NCI-H748 (cell line): ENCODE measurements at regions not wholly inside any gene's neighbourhood (a gene's known extent, or its start where the extent isn't known, plus 50 kb on each side); places are given as distances from the start of the nearest gene placed in this dataset.
"Not testable (repeated sequence)": the region's sequence is repeated elsewhere in the genome, so short reads cannot be mapped to it uniquely, and the experiment has no call there.

Source experiments
- DNase-seq: peaks from one replicate; lab custom pipeline; 2025; ENCODE audit not compliant: unreplicated experiment; lab: John Stamatoyannopoulos, UW

DNA sequence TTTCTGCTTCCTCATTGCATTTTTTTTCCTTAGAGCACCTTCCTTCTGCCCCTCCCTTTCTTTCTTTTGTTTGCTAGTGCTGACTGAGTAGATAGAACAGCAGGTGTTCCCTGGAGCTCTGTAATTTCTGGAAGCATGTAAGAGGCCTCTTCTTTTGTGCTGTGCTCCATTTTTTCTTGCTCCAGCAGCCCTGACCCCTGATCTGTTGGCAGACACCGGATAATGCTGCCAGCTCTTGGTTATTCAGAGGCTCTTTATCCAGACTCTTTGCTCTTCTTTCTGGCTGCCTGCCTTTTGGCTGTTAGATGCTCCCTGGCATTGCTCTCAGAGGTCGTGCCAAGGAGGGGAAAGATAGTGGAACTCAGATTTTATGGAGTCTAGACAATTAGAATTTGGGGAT lies 104.4 kb upstream of the RBMS3 start:
- peak; percentile 74 for DNase-seq

DNA sequence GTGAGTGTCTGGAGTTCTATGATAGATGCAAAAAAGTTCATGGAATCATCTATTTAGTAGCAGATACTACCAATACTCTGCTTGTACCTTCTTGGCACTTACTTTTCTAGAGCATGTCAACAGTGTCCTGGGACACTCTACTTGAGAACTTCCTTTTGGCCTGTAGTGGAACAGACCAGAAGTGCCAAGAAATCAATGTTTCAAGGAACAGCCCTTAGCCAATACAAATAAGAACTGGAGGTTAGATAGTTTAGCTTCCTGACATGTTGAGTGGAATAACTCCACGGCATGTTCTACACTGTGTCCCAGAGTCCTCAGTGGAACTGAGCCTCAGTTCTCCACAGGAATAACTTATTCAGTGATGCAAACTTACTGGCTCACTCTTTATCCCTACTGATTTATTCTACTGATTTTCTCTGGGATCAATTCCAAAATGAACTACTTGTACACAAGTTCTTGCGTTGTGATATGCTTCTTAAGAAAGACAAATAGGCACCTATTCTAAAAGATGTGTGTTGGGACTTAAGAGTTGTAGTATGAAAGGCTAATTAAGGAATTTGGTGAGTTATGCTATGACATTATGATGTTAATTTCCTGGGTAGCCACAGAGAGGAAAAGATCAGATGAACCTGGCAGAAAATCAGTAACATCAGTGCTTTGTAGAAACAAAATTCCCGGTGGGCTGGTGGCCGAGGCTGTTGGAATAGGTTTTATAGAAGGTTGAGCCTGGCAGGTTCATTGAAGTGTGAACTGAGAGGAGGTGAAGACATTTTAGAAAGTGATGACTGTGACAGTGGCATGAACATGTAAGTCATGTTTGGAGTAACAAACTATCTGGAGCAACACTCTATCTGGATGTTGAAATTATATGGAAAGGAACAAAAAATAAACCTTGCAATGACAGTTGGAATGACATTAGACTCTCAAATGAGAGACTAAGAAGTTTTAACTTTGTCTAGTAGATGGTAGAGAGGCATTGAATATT lies 101.8 kb upstream of the RBMS3 start:
- DNase-seq: no peak

DNA sequence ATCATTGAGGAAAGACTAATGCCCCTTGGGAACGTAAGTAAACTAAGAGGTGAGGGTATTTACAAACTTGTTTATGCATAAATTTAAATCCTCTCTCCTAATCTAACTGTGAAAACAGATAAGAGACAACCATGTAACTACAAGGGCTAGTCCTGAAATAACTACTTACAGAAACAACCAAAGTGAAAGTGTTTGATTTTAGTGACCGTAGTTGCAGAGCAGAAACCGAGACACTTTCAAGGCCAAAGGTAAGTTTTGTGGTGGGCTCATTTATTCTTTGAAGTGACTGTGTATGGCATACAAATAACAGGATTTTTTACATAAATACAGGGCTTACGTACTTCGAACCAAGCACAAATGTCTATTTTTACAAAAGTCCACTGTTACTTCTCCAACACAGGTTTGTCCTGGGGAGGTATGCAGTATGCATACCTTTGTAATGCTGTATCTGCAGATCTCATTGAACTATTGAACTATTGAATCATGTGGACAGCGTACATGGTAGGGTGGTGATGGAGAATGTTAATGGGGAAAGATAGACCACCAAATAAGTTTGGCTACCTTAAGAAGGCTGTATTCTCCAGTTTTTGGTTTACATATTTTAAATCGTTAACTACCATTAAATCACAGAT lies 99.6 kb upstream of the RBMS3 start:
- DNase-seq: no peak

DNA sequence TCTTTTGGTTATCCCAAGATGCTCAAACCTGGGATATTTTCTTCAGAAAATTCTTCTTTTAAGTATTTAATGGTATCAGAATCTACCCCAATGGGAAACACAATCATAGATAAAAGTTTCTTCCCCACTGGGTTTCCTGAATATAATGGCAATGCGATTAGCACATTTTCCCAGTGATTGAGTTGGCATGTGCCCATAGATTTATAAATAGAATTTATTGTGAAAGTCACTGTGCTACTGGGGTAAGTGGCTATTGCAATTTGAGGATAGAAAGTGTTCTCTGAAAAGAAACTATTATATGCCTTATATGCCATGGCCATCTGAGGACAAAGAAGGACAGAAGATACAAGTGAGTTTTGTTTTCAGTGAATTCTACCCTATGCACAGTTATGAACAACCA lies 99.0 kb upstream of the RBMS3 start:
- DNase-seq: no peak

DNA sequence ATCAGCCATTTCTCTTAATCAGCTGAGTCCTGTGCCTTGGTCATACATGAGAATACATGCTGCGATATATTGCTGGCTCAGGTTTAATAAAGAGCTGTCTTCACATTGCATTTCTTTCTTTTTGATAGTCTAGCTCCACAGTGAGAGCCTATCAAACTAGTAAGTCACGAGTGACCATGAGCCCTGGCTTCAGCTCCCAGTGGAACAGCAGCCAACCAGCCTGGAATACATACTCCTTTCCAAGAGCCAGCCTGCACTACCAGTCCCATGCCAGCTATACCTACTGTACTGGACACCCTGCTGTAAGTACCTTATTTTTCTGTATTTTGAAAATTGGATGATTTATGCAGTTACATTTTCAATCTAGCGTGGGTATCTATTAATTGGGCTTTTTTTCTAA lies 98.0 kb upstream of the RBMS3 start:
- not testable (repeated sequence) for DNase-seq

DNA sequence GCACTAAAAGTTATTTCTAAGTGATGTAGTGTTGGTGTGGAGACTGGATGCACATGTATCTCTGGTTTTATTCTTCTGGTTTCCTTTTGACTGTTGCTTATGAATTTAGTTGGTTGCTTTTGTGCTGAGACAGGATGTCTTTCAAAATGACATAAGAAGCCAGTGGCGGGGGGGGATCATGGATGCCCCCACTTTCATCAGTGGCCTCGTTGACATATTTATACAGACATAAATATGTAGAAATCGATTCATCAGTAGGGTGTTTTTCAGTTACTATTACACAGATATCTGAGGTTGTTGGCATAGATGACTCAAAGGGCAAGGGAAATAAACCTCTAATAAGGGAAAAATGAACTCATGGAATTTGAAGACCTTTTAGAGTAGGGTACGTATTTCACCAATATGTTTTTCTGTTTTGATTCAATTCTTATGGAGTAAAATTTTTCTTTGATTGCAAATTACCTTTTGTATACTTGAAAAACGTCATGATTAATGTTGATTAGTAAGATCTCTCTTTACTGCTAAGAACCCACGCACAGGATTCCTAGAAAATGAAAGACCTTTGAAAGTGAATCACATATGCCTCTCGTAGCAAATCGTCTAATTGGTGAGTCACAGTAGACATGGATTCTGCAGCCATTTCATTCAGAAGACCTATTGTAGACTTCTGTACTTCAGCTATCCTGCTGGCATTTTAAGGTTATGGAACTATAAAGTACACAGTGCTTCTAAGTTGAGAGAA lies 97.4 kb upstream of the RBMS3 start:
- no peak for DNase-seq

DNA sequence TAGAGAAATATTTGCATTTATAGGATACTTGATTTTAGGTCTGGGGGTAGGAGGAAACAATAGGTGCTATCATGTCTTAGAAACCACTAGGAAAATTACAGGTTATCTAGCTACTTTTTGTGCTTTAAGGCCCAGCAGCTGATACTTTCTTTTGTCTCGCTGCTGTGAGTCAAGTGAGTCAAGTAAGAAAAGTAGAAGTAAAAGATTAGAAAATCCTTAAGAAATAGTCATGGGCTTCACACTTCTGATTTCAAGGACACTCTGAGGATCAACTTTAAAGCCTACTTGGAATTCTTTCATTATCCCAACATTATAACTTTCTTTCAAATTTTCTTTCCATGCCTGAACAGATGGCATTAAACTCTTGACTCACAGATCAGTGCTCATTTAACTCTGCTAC lies 95.2 kb upstream of the RBMS3 start:
- no peak for DNase-seq

DNA sequence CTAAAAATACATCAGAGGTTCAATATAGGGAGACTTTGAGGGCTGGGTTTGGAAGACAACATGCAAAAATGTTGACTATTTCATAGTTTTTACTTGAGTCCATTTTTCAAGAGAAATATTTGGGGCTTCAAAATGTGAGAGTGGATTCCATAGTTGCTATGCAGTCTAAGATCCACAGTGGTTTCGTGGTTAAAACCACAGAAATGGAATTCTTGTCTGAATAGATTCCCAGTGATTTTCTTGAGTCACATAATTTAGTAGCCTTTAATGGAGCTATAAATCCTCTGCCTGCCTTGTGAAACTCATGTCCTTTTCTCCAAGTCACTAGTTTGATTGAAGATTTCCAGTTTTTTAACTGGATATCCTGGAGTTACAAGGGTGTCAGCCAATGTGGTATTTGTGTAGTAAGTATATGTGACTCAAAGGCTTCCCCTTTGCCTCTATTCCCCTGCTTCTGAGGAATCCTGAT lies 94.7 kb upstream of the RBMS3 start:
- DNase-seq: no peak

DNA sequence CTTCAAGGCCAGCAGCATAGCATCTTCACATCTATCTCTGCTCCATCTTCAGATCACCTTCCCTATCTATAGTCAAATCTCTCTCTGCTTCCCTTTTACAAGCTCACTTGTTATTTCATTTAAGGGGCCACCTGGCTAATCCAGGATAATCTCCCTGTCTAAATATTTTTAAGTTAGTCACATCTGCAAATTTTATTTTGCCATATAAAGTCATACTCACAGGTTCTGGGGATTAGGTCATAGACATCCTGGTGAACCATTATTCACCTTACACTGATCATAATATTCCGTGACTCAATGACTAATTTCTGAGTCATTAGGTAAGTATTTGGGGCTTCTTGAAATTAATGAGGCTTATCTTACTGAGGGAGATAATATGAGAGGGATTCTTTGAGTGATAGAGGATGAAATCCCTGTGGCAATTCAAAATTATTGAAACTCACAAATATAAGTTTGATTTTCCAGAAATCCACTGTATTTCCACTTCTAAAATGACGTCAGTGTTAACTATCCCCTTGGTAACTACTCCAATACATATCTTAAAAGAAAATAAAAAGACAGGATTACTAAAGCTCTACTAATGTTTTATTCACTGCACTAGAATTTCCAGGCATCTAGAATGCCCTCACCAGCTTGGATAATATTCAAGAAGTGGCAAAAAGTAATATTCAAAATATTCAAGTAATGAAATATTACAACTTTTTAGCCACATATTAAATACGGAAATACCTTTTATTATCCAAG lies 93.7 kb upstream of the RBMS3 start:
- no peak for DNase-seq

DNA sequence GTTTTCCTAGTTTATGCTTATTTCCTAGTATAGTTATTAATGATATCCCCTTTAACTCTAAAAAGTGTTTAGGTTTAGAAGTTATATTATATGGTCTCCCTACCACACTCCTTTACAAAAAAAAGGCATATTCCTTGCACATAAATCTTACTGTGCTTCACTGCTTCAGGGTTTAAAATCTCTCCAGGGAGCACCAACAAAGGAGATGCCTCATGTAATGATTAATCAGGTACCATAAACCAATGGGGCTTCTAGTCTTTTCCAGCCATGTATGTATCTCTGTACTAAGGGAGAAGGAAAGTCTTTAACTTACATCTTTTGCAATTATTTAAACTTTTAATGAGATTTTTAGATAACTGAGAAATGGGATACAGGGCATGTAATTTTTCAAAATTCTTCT lies 91.5 kb upstream of the RBMS3 start:
- DNase-seq: no peak

DNA sequence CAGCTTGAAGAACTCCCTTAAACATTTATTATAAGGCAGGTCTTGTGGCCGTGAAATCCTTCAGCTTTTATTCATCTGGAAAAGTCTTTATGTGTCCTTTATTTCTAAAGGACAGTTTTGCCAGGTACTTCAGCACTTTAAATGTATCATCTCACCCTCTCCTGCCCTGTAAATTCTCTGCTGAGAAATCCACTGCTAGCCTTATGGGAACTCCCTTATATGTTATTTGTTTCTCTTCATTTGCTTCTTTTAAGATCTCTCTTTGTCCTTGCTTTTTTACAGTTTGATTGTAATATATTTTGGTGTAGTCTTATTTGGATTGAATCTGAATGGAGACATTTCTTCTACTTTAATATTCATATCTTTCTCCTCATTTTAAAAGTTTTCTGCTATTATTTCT lies 86.7 kb upstream of the RBMS3 start:
- DNase-seq: no peak

DNA sequence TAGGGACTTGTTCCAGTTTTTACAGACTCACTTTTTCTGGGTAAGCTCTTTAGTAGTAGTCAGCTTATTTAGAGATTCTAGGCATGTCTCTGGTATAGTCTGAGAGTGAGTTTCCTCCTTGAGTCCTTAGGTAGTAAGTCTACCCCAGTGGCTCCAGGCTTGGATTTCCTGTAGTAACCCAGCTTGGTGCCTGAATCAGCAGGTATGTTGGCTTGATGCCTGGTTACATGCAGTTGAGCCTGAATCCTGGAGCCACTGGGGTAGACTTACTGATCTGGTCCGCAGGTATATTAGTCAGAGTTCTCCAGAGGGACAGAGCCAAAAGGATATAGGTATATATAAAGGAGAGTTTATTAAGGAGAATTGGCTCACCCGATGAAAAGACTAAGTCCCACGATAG lies 85.8 kb upstream of the RBMS3 start:
- no peak for DNase-seq

DNA sequence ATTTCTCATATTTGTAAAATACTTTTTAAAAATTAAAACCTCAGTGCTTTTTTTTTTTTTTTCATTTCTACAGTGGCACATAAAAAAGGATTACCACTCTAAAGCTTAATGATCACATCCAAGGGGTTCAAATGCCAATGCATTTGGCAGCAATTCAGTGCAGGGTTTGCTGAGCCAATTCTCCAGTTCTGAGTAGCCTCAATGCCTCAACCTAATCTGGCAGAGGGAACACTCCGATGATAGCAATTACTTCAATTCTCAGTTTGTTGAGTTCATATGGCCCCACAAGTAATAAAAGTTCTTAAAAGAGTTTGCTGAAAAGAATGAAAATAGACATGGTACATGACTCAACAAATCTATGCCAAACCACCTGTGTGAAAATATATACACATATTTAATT lies 79.3 kb upstream of the RBMS3 start:
- DNase-seq: no peak

DNA sequence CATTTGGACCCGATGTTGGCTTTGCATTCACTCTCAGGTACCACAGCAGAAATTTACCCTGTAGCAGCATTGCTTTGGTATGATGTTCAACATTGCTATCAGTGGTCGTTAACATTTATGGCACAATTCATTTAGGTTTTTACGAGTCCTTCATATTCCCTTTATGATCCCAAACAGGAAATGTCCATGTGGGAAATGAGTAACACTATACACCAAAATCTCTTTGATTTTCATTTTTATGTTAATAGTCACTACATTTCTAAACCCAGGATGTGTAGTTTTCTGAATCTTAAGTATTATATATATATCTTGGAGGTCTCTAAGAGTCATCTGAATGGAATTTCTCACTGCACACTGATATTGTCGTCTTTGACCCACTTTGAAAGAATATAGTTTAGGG lies 78.5 kb upstream of the RBMS3 start:
- DNase-seq: no peak

DNA sequence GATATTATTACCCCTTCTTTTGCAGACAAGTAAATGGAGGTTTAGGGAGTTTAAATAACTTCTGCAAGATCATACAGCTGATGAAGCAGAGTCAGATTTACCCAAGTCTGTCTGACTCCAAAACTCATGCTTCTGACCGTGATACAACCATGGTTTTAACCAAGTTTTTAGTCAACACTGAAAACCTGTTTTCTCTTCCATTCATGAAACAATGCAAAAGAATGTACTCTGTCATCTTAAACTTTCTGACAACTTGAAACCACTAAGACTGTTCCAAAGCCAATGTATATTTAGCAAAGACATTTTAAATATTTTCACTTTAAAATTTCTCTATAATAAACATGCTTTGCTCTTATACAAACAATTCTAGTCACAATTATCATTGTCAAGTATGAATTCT lies 77.0 kb upstream of the RBMS3 start:
- no peak for DNase-seq

DNA sequence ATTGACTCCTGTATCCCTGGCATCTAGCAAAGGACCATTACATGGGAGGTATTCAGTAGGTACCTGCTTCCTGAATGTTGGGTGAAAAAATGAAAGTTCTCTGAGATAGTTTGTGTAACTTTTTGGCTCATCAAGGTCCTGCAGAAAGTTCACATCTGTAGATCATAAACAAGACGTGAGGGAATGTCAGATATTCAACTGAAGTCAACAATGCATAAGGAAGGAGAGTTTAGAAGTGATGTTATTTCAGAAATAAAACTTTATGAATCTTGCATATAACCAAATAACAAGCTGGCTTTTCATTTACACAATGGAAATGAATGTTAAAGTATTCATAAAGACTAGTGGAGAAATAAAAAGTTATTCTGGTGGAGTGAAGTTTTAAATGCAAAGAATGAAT lies 73.4 kb upstream of the RBMS3 start:
- DNase-seq: no peak

DNA sequence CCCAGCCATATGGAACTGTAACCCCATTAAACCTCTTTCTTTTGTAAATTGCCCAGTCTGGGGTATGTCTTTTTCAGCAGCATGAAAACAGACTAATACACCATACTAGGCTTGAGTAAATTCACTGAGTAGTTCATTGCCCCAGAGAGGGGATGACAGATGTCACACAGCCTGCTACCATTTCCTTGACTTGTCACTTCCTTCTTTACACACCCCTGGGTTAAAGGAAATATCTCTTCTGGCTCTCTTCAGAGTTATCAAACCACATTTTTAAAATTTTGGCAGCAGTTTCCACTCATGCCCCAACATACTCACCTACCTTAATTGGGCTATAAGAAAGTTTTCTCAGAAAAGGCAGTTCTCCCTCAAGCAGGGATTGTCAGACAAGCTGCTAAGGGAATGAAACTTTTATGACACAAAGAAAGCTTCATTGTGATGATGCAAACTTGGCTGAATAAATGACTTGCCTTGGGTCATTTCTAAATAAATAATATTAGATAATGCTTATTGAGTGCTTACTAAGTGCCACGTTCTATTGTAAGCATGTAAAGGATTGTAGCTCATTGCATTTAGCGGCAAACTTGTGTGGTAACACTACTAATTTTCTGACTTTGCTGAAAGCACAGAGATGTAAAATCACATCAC lies 68.0 kb upstream of the RBMS3 start:
- no peak for DNase-seq

DNA sequence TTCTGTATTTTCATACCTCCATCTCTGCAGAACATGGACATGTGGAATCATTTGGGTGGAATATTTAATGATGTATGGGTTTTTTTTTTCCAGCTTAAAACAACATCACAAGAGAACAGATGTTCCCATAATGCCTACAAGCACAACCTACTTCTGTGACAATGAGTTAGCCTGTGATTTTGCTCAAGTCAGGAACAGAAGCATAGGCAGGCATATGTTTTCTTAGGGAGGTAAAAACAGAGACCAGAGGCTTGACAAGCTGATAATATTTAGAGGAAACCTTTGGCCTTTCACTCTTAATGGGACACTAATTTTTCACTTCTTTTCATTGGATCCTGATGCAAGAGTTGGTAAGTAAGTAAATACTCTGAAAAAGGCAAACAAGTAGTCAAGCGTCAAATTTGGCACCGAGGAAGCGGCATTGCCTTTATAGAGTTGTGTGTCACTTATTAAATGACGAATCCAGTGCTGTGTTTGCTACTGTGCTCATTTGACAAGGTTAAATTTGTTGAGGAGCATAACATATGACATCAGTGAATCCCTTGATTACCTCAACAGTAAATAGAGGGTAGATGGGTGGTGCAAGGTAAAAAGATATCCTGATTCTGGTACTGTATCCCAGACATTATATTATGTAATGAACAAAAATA lies 66.7 kb upstream of the RBMS3 start:
- DNase-seq: no peak

DNA sequence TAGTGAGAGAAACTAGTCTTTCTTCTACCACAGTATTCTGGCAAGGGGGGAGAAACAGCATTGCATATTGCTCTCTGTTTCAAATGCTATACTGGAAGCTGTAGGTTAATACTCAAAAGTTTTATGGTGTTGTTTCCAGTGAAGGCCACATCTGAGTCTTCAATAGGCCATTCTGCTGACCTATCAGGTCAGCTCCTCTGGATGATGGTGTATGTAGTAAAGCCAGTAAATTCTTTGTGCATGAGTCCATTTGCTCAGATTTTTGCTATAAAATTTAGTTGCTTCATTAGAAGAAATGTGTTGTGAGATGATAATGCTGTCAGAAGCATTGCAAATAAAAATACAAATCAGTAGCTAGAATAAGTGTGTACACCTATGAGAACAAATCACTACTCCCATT lies 64.9 kb upstream of the RBMS3 start:
- DNase-seq: no peak

DNA sequence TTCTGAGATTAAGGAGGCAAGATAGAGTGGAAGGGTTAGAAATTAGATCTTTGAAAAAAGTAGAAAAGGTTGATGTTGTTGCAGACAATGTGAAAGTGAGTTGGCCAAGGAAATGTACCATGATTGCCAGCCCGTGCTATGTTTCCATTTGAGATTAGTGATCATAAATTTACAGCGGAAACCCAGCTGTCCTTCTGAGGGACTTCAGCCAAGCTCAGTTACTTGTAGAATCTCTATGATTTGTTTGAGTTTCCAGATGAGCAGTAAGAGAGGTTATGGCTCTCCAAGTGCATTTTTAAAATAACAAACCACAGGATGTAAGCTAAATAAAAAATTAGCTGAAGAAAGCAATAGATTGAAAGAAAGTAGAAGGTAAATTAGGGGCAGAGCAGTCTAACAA lies 54.2 kb upstream of the RBMS3 start:
- no peak for DNase-seq
